Tongue (tissue), 1 donor: ENCODE measurements at regions not wholly inside any gene's neighbourhood (a gene's known extent, or its start where the extent isn't known, plus 50 kb on each side); places are given as distances from the start of the nearest gene placed in this dataset.
"Not testable (repeated sequence)": the region's sequence is repeated elsewhere in the genome, so short reads cannot be mapped to it uniquely, and the experiment has no call there.

Source experiments
- DNase-seq: peaks from one replicate; pipeline ENCODE4 v3.0.0-alpha.2; 2015

DNA sequence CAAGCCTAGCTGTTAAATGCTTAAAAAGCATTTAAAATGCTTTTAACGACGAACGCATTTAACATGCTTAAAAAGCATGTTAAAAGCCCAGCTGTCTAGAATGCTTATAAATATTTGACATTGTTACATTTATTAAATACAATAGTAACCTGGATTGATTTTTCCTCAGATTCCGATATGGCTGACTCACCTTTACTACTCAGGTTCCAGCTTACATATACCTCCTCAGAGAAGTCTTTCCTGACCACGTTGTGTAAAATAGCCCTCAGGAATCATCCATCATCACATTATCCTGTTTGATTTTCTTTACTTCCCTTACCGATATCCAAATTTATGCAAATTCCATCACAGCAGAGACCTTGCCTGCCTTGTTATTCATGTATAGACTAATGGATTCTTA, 51.4 kb downstream of the SLC41A2 start:
- DNase-seq: no peak

DNA sequence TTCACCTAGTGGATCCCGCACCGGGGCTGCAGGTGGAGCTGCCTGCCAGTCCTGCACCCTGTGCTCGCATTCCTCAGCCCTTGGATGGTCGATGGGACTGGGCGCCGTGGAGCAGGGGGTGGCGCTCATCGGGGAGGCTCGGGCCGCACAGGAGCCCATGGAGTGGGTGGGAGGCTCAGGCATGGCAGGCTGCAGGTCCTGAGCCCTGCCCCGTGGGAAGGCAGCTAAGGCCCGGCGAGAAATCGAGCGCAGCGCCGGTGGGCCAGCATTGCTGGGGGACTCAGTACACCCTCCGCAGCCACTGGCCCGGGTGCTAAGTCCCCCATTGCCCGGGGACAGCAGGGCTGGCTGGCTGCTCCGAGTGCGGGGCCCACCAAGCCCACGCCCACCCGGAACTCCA, 52.6 kb downstream of the SLC41A2 start:
- not testable (repeated sequence) for DNase-seq

DNA sequence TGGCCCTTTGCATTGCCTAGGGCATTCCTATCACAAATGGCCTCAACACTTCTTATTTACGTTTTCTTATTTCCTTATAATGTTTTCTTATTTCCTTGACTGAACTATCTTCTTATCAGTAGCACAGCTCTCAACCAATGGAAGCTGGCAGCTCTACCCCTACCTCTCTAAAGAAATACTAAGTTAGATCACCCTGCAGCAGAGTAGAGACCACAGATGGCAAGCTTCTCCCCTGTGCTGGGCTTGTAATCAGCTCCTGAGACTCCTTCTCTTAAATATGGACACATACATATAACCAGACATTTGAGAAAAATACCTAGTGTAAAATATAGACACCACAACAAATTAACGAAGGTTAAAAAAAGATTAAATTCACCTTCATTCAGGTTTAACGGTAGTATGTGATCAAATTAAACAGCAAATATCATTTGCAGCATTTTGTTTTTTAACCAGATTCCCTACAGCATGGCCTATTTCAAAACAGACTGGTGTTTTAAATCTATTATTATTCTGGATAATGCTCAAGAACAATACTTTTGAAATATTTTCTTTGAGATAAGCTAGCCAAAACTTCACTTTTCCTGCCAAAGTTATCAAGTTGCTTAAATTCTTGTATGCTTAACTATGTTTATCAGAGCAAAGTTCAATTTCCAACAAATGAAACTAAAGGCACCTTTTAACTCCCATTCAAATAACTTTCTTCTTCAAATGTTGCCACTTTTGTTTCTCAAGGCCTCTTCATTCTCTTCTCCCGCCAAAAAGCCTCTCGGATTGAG, 54.3 kb downstream of the SLC41A2 start:
- DNase-seq: no peak

DNA sequence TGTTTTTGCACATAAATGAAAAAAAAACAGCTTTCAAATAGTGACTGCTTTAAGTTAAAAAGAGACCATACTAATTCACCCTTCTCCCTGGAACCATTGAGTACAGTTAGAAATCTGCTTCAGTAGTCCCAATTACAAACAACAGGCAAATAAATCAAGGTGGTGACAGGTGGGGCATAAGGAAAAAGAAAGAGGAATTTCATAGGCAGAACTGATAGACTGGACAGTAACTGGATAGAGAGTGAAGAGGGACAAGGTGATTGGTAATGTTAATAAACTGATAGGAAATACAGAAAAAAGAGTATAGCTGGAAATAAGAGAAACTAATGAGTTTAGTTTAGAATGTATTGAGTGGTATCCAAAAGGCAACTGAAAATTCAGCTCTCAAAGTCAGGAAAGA, 56.0 kb downstream of the SLC41A2 start:
- DNase-seq: no peak

DNA sequence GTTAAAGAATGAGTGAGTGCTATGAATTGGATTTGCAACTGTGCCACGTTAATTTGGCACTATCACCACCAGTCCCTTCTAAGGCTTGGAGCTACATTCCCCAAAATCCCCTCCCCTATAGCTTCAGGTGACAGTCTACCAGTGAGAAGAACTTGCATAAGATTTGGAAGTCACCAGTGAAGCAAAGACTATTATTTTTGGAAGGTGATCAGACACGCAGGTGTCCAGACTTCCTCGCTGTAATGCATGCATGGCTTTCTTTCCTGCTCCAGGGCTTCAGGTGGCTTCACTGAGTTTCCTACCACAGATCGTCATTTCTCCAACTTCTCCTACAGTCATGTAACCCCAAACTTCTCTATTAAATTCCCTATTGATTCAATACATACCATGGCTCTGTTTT, 61.4 kb downstream of the SLC41A2 start:
- DNase-seq: no peak

DNA sequence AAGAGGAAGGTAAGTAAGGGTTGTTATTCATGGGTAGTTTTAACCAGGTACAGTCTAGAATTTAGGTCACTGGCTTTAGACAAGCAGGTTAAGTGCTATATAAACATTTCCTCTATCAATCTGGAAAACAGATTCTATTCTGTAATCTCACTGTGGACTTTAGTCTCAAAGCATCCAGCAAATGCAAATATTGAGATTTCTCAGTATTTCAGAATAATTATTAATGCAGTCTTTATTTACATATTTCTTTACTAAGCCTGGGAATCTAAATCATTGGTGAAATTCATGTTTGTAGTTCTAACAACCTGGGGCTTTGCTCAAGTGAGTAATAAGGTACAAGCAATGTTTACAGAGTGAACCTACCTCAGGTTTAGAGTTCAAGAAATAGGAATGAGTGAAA, 61.9 kb downstream of the SLC41A2 start:
- no peak for DNase-seq

DNA sequence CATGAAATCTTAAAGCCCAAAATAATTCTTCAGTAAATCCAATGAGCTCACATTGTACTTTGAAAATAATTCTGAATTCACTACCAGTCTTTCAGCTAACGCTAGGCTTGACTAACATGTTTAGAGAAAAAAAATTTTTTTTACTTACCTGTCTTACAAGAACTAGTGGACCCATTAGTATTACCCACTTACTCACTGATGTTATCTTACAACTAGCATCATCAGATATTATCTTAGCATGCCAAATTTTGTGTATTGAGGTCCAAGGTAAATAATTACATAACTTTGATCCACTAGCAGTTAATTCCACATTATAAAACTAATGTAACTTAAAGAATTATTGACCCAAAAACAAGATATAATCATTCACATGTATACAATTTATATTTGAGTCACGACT, 62.7 kb downstream of the SLC41A2 start:
- no peak for DNase-seq

DNA sequence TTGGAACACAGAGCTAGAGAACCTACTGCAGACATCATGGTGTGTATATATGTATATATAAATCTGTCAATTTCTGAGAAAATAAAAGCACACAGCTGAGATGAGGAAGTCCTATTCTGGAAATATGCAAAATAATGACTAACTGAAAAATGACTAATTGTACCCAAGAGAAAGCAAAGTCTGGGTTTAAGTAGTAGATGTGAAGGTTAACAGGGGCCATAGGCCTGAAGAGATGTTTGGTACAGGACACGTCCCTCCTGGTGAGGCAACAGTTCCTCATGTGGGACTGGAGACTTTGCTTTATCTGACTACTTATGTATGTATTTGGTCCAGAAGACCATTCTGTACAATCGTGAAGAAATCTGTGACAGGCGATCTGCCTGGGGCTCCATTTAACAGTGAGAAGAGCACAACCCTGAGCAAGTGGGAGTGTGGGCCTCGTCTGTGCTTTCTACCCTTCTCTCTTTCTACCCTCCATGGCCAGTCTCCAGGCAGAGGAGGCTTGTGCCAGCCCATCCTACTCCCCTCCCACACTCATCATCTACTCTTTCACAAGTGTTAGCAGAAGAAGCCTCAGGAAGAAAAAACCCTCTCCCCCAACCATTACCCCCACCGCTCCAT, 67.5 kb downstream of the SLC41A2 start:
- no peak for DNase-seq

DNA sequence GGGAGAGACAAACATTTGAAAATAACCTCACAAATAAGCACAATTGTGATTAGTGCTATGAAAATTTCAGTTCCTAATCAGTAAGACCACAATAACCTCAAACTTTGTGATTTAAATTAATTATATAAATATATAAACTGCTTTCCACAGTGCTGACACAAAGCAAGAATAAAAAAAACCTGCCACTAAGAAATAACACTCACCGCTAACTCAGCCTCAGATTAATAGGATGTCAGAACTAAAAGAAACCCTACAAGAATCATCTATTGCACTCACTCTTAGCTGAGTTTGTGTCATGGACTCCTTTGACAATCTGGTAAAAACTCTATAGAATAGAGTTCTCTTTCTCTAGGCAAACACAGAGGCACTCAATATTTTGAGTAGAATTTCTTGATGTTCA, 68.4 kb downstream of the SLC41A2 start:
- DNase-seq: no peak

DNA sequence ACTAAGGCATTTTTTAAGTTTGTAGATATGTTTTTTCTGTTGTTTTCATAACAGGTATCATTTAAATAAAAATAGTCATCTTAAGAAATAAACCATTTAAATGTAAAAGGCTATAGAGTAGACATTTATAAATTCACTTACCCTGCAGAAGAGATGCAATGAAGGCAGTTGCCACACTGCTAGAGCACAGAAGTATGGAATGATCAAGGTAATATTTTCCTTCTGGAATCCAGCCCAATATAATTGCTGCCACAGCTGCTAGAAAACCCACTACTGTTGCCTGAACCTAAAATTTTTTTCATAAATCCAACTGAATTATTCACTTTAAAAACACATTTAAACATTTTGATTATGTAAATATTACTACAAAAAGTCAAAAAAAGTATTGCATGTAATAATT, 69.2 kb downstream of the SLC41A2 start:
- no peak for DNase-seq

DNA sequence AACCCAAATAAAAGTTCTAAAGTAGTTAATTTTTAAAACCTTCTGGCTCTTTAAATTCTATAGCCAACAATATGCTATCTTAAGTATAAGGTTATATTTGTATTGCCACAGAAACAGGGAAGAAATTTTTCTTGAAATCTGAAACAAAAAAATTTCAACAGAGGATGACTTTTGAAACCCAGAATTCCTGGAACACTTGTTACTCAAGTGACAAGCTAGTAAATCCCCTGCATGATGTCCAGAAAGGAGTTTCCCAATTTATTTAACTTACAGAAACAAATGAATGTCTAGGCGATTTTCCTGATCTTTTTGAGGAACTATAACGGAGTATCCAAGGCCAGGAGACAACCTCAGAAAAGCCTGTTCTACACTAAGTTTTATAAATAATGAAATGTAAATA, 69.6 kb downstream of the SLC41A2 start:
- DNase-seq: no peak

DNA sequence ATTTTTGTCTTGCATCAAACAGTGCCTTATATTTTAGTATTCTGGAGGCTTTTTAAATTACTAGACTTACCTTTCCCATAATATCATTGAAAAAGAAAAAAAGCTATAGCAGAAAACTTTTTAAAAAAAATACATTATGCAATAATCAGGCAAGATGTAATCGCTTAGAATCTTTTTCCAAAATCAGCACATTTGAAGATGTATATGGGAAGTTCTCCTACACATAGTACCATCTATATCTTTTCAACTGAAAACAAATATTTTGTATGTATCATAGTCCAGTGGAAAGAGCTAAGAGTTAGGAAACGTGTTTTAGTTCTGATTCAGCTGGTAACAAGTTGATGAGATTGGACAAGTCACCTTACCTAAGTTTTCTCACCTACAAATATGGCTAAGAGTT, 70.6 kb downstream of the SLC41A2 start:
- no peak for DNase-seq

DNA sequence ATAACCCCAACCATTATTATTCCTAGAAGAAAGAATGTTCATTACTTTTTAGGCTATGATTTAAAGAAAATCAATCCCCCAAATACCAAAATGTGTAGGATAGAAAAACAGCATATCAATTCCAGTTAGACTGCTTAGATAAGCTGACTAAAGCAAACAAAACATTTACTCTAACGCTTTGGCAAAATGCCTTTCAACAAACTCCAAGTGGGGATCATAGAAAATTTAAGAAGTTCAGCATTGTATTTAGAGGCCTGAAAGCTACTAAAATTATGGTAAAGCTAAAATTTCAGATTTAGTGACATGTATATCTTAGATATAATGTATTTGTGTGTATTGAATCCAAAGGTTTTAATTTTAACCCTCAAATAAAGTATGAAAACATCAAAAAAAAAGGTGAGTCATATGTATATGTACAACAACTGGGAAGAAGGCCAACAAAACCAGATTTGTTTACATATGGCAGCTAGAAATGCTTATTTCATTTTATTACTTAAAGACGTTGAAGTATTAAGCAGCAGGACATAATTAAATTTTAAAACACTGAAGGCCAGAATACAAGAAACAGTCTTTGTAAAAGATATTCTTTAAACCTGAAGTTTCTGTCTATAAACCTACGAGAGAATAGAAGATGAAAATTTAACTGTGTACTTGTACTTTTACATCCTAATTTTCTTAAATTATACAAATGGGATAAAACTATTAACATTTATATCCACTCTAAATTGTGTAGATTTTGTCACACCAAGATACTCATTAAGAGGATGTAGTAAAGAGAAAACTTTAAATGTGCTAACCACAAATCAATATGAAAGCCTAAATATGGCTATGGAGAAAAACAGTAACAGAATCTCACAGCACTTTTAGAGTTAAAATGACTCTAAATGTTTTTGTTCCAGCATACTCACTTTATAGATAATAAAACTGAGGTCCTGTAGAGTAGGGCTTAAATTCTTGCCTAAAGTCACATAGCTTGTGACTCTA, 71.4 kb downstream of the SLC41A2 start:
- peak; percentile 24 for DNase-seq

DNA sequence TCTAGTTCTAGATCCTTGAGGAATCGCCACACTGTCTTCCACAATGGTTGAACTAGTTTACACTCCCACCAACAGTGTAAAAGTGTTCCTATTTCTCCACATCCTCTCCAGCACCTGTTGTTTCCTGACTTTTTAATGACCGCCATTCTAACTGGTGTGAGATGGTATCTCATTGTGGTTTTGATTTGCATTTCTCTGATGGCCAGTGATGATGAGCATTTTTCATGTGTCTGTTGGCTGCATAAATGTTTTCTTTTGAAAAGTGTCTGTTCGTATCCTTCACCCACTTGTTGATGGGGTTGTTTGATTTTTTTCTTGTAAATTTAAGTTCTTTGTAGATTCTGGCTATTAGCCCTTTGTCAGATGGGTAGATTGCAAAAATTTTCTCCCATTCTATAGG, 79.2 kb downstream of the SLC41A2 start:
- not testable (repeated sequence) for DNase-seq

DNA sequence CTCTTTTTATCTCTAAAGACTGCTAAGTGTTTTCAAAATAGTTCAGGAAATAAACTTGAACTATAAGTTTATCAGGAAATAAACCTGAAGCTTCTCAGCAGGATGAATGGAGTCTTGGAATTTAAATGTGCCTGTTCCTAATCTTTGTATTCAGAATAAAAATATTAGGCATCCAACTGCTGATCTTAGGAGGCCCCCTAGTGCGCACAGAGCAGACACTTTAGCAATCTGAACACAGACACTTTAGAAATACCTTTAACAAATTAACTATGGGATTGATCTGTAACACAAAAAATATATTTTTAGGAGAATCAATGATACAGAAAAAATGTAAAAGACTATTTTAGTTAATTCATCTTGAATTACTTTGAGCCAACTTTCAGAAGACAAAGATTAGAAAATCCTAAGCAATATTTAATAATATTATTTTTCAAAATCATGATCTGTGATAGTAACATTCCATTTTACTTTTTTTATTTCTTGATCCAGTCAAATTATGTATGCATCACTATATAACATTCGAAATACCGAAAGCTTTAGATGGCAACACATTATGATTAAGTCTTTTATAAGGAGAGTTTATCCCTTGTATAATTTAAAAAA, 80.9 kb downstream of the SLC41A2 start:
- DNase-seq: peak; percentile 80

DNA sequence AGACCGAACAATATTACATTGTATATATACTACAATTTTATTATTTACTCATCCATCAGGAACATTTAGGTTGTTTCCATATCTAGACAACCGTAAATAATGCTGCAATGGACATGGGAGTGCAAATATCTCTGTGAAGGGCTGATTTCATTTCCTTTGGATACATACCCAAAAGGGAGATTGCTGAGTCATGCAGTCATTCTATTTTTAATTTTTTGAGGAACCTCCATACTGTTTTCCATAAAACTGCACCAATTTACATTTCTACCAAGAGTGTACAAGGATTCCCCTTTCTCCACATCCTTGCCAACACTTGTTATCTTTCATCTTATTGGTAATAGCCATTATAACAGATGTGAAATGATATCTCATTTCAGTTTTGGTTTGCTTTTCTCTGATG, 84.7 kb downstream of the SLC41A2 start:
- peak; percentile 8 for DNase-seq

DNA sequence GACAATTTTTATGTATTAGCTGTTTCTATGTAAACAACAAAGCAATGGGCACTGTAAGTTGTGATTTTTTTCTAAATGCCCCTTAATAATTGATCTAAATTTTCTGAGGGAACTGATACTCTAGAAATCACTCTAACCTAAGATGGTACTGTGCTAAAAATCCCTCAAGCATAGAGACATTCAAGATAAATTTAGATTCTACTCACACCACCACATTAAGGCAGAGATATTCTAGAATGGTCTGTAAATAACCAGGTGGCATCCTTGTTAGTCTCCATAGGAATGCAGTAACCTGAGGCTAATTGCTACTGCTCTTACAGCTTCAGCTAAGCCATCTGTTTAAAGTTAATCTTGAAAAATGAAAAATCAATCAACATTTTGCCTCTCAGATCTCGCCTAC, 87.3 kb downstream of the SLC41A2 start:
- no peak for DNase-seq

DNA sequence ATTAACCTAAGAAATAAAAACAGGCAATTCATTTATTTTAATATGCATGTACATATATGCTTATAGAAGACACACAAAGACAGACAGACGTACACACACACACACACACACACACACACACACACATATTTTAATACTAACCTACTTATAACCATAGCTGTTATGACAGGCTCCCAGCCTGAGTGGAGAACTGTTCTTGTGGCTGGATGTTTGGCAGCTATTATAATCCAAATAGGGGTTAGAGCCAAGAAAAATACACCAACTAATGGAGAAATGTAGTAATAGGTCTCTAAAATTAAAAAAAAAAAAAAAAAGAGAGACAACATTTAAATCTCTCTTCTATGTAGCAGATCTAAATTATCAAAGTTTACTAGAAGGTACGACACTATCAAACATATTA, 91.8 kb downstream of the SLC41A2 start:
- peak; percentile 16 for DNase-seq

DNA sequence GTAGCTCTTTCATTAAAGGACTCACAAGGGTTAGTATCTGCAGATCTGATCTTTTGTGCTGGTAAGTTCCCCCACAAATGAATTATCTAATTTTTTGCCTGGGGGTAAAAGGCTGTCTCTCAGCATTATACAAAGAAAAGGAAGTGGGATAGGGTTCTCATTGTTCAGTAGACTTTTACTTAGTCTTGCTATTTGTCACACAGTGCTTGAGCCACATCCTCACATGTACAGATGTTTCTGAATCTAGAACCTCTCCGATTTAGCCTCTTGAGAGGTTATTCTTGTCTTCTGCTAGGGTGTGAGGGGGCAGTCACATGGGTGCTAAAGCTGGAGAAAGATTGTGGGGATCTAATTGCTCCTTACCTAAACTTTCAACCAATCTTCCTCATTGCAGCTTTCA, 93.0 kb downstream of the SLC41A2 start:
- DNase-seq: no peak

DNA sequence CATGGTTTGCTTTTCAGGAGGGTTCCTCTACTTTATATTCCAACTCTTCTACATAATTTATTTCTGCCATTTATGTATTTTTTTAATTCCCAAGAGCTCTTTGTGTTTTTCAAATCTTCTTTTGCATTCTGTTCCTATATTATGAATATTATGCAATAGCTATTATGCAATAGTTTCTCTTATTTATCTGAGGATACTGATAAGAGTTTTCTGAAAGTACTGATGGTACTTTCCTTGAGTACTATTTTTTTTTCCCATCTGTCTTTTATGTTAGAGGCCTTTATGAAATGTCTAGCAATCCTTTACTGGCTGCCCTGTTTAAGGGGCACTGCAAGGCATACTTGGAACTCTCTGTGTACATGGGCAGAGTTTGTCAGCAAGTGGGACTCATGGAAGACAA, 93.4 kb downstream of the SLC41A2 start:
- no peak for DNase-seq

DNA sequence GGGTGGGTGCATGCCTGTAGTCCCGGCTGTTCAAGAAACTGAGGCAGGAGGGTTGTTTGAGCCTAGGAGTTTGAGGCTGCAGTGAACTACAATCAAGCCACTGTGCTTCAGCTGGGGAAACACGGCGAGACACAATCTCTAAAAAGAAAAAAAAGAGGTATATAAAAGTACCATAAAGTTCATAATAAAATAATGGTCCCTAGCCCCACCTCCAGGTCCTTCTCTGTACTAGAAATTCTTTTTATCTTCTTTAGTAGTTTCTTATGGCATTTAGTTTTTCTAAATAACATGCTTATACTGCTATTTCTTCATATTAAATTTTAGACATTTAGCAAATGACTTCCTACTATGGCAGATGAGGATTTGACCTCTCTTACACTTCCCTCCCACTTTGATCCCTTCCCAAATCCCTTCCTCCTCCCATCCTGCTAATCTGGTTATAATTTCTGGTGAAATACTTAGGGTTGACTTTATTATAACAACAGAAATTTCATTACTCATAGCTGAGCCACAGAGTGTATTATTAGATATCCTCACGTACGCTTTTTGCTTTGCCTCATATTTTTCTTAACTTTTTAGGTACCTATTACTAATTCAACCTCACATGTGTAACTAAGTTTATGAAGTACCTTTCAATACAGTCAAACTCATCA, 94.7 kb downstream of the SLC41A2 start:
- no peak for DNase-seq
